ENCODE measurements at regions not wholly inside any gene's neighbourhood (a gene's known extent, or its start where the extent isn't known, plus 50 kb on each side); places are given as distances from the start of the nearest gene placed in this dataset.
"Not testable (repeated sequence)": the region's sequence is repeated elsewhere in the genome, so short reads cannot be mapped to it uniquely, and the experiment has no call there.

- FAIRE-seq, result no peak
These were observed 277.0 kb downstream of the MEX3B start for GRCh38 chr15:81768773-81769172.

- FAIRE-seq, result no peak
These were observed 278.9 kb downstream of the MEX3B start for GRCh38 chr15:81766829-81767475.

GRCh38 chr15:81765816-81766215 is 280.0 kb downstream of the MEX3B start:
- no peak for FAIRE-seq

- no peak for FAIRE-seq
These were observed 282.5 kb downstream of the MEX3B start for GRCh38 chr15:81763304-81763703.

GRCh38 chr15:81760686-81761085 is 285.1 kb downstream of the MEX3B start:
- FAIRE-seq, result no peak

GRCh38 chr15:81758818-81759284 is 287.0 kb downstream of the MEX3B start:
- FAIRE-seq, result no peak

- FAIRE-seq, result no peak
These were observed 290.2 kb downstream of the MEX3B start for GRCh38 chr15:81755626-81756025.

- FAIRE-seq, result no peak
These were observed 291.7 kb downstream of the MEX3B start for GRCh38 chr15:81754078-81754477.

- no peak for FAIRE-seq
These were observed 292.8 kb downstream of the MEX3B start for GRCh38 chr15:81752974-81753373.

GRCh38 chr15:81752546-81752942 is 293.3 kb downstream of the MEX3B start:
- no peak for FAIRE-seq

- no peak for FAIRE-seq
These were observed 293.8 kb downstream of the MEX3B start for GRCh38 chr15:81751816-81752545.

GRCh38 chr15:81751256-81751655 is 294.6 kb downstream of the MEX3B start:
- FAIRE-seq, result no peak

- no peak for FAIRE-seq
These were observed 296.0 kb downstream of the MEX3B start for GRCh38 chr15:81749716-81750375.

GRCh38 chr15:81747482-81747881 is 298.3 kb downstream of the MEX3B start:
- no peak for FAIRE-seq

- no peak for FAIRE-seq
These were observed 298.8 kb downstream of the MEX3B start for GRCh38 chr15:81747026-81747425.

- FAIRE-seq, result no peak
These were observed 301.5 kb downstream of the MEX3B start for GRCh38 chr15:81744364-81744763.

- FAIRE-seq, result no peak
These were observed 305.4 kb downstream of the MEX3B start for GRCh38 chr15:81740416-81740815.

- FAIRE-seq, result no peak
These were observed 316.5 kb downstream of the MEX3B start for GRCh38 chr15:81729340-81729739.

- no peak for FAIRE-seq
These were observed 317.1 kb downstream of the MEX3B start for GRCh38 chr15:81728726-81729125.

GRCh38 chr15:81725590-81725989 is 320.2 kb downstream of the MEX3B start:
- no peak for FAIRE-seq

- FAIRE-seq, result no peak
These were observed 321.3 kb downstream of the MEX3B start for GRCh38 chr15:81724536-81724935.

- FAIRE-seq, result no peak
These were observed 322.1 kb downstream of the MEX3B start for GRCh38 chr15:81723701-81724100.

GRCh38 chr15:81723113-81723651 is 322.6 kb downstream of the MEX3B start:
- FAIRE-seq, result no peak

- FAIRE-seq, result not testable (repeated sequence)
These were observed 329.4 kb downstream of the MEX3B start for GRCh38 chr15:81716468-81716867.

Measured in TTC549 (cell line).